MCF 10A (cell line): ENCODE measurements at regions not wholly inside any gene's neighbourhood (a gene's known extent, or its start where the extent isn't known, plus 50 kb on each side); places are given as distances from the start of the nearest gene placed in this dataset.

Source experiments
- BruUV-seq: library from RNA; stranded (reverse); fragments of 400-500 nt; replicated peaks from 2 replicates; lab custom pipeline; 2021; lab: Mats Ljungman, UMichigan
- CTCF ChIA-PET: fragments of 300-600 bp; sonication (Branson Sonifier 250); formaldehyde crosslinking; extraction: SDS; loops from one replicate; lab custom pipeline; 2021; ENCODE audit warnings: antibody characterized with exemption, inconsistent platforms; lab: Yijun Ruan, JAX
- POLR2A ChIA-PET: fragments of 300-600, 350-650 bp; sonication (Branson Sonifier 250); formaldehyde crosslinking; extraction: SDS; loops from one replicate; lab custom pipeline; 2020; ENCODE audit warnings: antibody characterized with exemption, inconsistent platforms; lab: Yijun Ruan, JAX
- DNase-seq: peaks from one replicate; pipeline ENCODE4 v3.0.0-alpha.2; 2018; ENCODE audit not compliant: unreplicated experiment
- H3K27ac Mint-ChIP-seq: one replicate; pipeline ENCODE4 v1.8.0; 2022; ENCODE audit warnings: mild to moderate bottlenecking, low read depth, mixed read lengths; ENCODE audit not compliant: unreplicated experiment
- H3K27me3 Mint-ChIP-seq: one replicate; pipeline ENCODE4 v1.8.0; 2022; ENCODE audit warnings: mixed read lengths; ENCODE audit not compliant: insufficient read depth, unreplicated experiment
- H3K36me3 Mint-ChIP-seq: one replicate; pipeline ENCODE4 v1.8.0; 2022; ENCODE audit warnings: mild to moderate bottlenecking, moderate library complexity, mixed read lengths; ENCODE audit not compliant: insufficient read depth, unreplicated experiment
- H3K4me1 Mint-ChIP-seq: one replicate; pipeline ENCODE4 v1.8.0; 2022; ENCODE audit warnings: mixed read lengths; ENCODE audit not compliant: insufficient read depth, unreplicated experiment
- H3K4me3 Mint-ChIP-seq: one replicate; pipeline ENCODE4 v1.8.0; 2022; ENCODE audit warnings: mild to moderate bottlenecking, moderate library complexity, mixed read lengths; ENCODE audit not compliant: unreplicated experiment
- H3K9me3 Mint-ChIP-seq: one replicate; pipeline ENCODE4 v1.8.0; 2022; ENCODE audit warnings: mixed read lengths; ENCODE audit not compliant: unreplicated experiment
- intact Hi-C: fragments of 100-400 bp; cut with micrococcal nuclease; formaldehyde crosslinking; loops from 2 replicates; pipeline ENCODE4 v1.14.1; 2022
- TF ChIP-seq, protein P1 (sequence below): fragments of 200-600 bp; IDR thresholded peaks from one replicate; pipeline ENCODE4 v1.8.0; 2022; ENCODE audit warnings: antibody characterized with exemption, mild to moderate bottlenecking; ENCODE audit not compliant: unreplicated experiment

DNA sequence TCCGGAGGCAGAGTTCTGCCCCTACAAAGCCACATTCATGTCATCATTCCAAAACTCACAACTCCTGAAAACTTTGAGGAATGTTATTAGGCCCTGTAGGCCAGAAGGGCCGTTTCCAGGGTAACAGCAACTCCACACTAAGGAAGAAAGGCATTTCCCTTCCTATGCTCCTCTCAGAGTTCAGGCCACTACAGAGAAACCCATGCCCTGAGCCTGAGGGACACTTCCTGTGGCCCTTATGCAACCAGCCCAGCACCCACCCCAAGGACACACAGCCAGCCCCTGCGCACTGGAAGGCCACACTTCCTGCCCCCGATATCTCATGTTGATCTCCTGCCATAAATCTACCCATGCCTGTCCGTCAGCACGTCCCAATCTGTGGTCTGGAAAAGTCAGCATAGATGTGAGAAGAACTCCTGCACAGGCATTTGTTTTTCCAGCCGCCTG is 289.3 kb downstream of the BCOR start:
- peaks cover 8% of the 10 kb centered on the region for H3K9me3 Mint-ChIP-seq
- H3K4me3 Mint-ChIP-seq = no peak overlapping the region
- peaks cover 11% of the 10 kb centered on the region for H3K4me1 Mint-ChIP-seq
- intact Hi-C loops = no loop called here
- POLR2A ChIA-PET = no interaction called here
- peaks cover 74% of the 10 kb centered on the region for H3K27me3 Mint-ChIP-seq
- BruUV-seq = no TSS peak
- no peak for DNase-seq
- H3K27ac Mint-ChIP-seq = no peak overlapping the region
- TF ChIP-seq, protein P1, sequence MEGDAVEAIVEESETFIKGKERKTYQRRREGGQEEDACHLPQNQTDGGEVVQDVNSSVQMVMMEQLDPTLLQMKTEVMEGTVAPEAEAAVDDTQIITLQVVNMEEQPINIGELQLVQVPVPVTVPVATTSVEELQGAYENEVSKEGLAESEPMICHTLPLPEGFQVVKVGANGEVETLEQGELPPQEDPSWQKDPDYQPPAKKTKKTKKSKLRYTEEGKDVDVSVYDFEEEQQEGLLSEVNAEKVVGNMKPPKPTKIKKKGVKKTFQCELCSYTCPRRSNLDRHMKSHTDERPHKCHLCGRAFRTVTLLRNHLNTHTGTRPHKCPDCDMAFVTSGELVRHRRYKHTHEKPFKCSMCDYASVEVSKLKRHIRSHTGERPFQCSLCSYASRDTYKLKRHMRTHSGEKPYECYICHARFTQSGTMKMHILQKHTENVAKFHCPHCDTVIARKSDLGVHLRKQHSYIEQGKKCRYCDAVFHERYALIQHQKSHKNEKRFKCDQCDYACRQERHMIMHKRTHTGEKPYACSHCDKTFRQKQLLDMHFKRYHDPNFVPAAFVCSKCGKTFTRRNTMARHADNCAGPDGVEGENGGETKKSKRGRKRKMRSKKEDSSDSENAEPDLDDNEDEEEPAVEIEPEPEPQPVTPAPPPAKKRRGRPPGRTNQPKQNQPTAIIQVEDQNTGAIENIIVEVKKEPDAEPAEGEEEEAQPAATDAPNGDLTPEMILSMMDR = no peak
- H3K36me3 Mint-ChIP-seq = no peaks in the 10 kb centered on the region
- CTCF ChIA-PET = interaction anchor here (0.6 kb wide), 1 partner anchor 15 kb away, joined by 3 read pairs; no protein-coding TSS in a partner anchor

DNA sequence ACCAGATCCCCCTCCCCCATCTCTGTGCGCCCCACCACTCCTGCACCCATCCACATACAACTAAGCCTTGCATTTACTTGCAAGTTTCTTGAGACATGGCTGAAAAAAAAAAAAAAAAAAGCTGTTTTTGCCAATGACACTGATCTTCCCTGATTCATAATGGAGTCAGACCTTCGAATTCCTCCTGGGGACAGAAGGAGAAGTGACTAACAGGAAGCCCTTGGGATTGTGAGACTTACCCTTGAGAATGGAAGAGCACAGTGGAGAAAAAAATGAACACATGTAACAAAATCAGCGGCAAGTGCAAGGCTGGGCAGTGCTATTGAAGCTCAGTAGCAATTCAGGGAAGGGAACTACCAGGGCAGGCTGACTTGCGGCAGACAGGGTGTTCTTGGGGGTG is 288.4 kb downstream of the BCOR start:
- BruUV-seq = no TSS peak
- no peaks in the 10 kb centered on the region for H3K36me3 Mint-ChIP-seq
- H3K27ac Mint-ChIP-seq = no peak overlapping the region
- intact Hi-C loops = no loop called here
- TF ChIP-seq, protein P1 = no peak
- ChIA-PET CTCF (interaction anchor here (0.6 to 1.1 kb wide), 2 partner anchors 10 to 1040 kb away, joined by 3 read pairs; no protein-coding TSS in a partner anchor), POLR2A (no interaction called here)
- H3K27me3 Mint-ChIP-seq = peaks cover 79% of the 10 kb centered on the region
- no peak overlapping the region for H3K4me3 Mint-ChIP-seq
- peaks cover 8% of the 10 kb centered on the region for H3K9me3 Mint-ChIP-seq
- peaks cover 18% of the 10 kb centered on the region for H3K4me1 Mint-ChIP-seq
- DNase-seq = peak; percentile 51

DNA sequence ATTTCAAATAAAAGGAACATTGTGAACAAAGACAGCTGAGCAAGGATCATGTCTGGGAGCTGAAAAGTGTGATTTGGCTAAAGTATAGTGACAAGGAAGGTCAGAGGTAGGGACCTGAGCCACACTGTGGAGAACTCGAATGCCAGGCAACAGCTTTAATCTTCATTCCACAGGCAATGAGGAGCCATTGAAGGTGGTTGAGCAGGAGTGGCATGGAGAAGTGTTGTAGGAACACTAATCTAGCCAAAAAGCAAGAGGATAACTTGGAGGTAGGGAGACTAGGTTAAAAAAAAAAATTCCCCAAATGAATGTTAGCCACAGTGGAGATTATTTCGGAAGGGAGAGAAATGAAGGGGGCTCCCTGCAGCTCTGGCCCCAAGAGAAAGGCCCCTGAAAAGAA is 286.9 kb downstream of the BCOR start:
- BruUV-seq = no TSS peak
- Mint-ChIP-seq H3K36me3 (no peaks in the 10 kb centered on the region), H3K27me3 (peaks cover 63% of the 10 kb centered on the region), H3K4me3 (no peak overlapping the region), H3K27ac (no peak overlapping the region), H3K4me1 (peaks cover 20% of the 10 kb centered on the region), H3K9me3 (peaks cover 8% of the 10 kb centered on the region)
- ChIA-PET CTCF (interaction anchor here (0.6 to 0.9 kb wide), 2 partner anchors 79 to 80 kb away, joined by 3 read pairs; no protein-coding TSS in a partner anchor), POLR2A (interaction anchor here (0.6 kb wide), 1 partner anchor 53 kb away, joined by 3 read pairs; no protein-coding TSS in a partner anchor)
- intact Hi-C loops = loop anchor here (5.0 kb wide), 1 partner anchor 286 kb away; the partner anchor contains the start of gene BCOR
- DNase-seq = no peak
- TF ChIP-seq, protein P1 = no peak

DNA sequence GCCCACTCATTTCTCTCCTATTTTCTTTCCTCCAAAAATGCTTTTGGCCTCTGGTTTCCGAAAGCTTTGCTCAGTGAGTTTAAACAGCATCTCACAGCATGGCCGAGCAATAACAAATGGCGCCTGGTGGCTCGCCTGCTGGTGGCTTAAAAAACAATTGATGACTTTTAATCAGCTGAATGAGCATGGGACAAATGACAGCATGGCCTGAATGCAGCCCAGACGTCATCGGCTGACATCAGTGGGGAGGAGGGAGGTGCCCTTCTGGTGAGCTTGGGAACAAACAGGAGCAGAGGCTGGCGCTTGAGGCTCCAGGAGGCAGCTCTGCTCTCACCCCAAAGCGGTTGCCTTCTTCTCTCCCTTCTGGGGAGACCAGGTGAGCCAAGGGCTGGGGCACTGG is 286.4 kb downstream of the BCOR start:
- no peak for DNase-seq
- ChIA-PET POLR2A (interaction anchor here (0.6 kb wide), 2 partner anchors 52 to 54 kb away, joined by 3 read pairs; no protein-coding TSS in a partner anchor), CTCF (interaction anchor here (0.6 to 0.7 kb wide), 2 partner anchors 81 to 158 kb away, joined by 3 read pairs; no protein-coding TSS in a partner anchor)
- Mint-ChIP-seq H3K4me1 (peaks cover 20% of the 10 kb centered on the region), H3K27ac (no peak overlapping the region), H3K4me3 (no peak overlapping the region), H3K36me3 (no peaks in the 10 kb centered on the region), H3K9me3 (peaks cover 8% of the 10 kb centered on the region), H3K27me3 (peaks cover 59% of the 10 kb centered on the region)
- intact Hi-C loops = loop anchor here (5.0 kb wide), 1 partner anchor 286 kb away; the partner anchor contains the start of gene BCOR
- TF ChIP-seq, protein P1 = no peak
- no TSS peak for BruUV-seq
